ENCODE measurements at regions not wholly inside any gene's neighbourhood (a gene's known extent, or its start where the extent isn't known, plus 50 kb on each side); places are given as distances from the start of the nearest gene placed in this dataset.

DNA sequence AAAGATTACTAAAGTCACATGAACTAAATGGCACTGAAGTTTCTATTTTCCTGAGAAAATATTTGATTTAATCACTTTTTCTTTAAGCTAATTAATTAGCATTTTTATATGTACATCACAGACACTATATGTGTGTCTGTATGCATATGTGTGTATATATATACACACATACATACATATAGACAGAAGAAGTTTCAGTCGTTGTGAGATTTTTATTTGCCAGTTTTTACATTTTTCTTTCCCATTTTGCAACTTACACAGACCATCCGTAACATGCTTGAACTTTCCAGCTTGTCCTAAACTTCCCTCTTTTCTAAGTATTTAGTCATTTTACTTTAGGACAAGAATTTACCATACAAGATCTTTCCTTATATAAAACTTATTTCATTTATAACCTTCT lies 299.1 kb downstream of the IPO8 start:
- TF ChIP-seq, protein P1, sequence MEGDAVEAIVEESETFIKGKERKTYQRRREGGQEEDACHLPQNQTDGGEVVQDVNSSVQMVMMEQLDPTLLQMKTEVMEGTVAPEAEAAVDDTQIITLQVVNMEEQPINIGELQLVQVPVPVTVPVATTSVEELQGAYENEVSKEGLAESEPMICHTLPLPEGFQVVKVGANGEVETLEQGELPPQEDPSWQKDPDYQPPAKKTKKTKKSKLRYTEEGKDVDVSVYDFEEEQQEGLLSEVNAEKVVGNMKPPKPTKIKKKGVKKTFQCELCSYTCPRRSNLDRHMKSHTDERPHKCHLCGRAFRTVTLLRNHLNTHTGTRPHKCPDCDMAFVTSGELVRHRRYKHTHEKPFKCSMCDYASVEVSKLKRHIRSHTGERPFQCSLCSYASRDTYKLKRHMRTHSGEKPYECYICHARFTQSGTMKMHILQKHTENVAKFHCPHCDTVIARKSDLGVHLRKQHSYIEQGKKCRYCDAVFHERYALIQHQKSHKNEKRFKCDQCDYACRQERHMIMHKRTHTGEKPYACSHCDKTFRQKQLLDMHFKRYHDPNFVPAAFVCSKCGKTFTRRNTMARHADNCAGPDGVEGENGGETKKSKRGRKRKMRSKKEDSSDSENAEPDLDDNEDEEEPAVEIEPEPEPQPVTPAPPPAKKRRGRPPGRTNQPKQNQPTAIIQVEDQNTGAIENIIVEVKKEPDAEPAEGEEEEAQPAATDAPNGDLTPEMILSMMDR (IDR thresholded peaks at IDR 0.05; ENCODE audit: low read depth, low read length): no peak
- no peak for TF ChIP-seq EZH2phosphoT487 (IDR thresholded peaks at IDR 0.05; ENCODE audit: low read depth)

Measured in OCI-LY3 (cell line).